ENCODE measurements at regions not wholly inside any gene's neighbourhood (a gene's known extent, or its start where the extent isn't known, plus 50 kb on each side); places are given as distances from the start of the nearest gene placed in this dataset.

DNA sequence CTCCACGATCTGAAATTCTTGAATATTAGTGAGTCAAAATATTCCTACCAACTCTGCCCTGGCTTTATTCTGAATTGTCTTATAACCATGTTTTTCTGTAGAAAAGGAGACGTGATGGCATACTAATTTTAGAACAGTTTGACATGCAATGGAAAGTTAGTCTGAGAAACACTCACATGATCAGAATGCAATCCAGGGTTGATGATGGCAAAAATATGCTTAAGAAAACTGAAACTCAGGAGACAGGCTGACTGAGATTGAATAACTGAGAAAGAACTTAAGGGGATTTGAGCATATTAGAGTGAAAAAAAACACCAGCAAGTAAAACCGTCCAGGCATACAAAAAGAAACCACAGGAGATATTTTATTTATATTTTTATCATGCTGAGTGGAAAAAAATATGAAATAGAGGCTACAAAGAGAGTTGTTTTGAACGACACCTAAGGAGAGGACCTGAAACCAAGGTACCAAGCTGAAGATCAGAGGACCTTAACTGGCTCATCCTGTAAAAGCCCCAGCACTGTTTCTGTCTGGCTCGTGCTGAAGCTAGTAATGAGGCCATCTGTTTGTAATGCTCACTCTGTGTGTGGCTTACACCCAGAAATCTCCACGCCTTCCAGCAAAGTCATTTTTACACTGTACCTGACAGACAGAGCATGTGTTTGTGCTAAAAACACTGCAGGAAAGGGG, 437.2 kb upstream of the PKDCC start:
- DNase-seq: no peak

- DNase-seq: no peak
These were observed 429.1 kb upstream of the PKDCC start for GRCh38 chr2:41618754-41619153.

DNA sequence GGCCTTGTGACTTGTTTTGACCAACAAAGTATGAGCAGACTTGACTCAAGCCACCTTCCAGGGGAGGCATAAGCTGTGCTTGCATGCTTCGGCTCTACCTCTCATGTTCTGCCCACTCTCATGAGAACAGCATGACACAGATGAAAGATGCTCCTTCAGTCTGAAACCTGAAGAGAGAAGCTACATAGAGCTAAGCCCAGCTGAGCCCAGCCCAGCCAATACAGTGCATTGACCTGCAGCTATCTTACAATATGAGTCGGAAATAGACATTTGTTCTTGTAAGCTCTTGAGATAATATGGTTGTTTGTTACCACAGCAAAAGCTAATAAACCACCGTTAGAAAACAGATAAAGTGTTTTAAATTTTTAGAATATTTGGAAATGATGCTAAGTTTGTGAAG, 426.7 kb upstream of the PKDCC start:
- DNase-seq: no peak

DNA sequence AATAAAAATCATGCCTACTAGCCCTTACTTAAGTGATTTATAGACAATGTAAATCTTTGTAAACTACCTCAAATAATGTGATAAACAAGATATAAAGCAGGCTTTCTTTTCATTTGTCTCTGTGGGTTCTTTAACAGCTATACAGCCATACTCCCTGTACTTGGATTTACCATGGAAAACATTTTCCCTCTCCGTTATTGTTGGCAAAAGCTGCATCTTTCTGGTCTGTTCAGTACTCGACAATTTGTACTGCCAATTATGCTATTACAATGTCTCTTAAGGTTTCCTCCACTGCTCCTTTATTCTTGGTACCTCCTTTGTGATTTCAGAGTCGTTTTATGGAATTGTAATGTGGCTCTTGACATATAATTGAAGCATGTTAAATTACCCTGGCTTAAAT, 426.3 kb upstream of the PKDCC start:
- peak; percentile 10 for DNase-seq

DNA sequence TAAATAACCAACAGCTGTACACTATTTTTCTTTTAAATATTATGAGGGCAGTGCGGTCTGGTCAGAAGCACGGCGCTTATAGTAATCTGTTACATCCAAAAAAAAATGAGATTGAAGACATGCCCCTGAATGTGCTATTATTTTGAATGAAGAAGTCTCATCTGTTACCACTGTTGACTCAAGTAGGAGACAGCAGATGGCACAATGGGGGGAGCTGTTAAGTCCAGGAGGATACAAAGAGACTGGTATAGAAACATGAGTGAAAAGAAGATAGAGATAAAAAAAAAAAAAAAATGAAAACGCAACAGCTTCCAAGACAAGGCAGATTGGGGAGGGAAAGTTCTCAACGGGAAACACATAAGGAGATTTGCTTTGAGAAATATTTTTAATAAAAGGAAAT, 425.5 kb upstream of the PKDCC start:
- DNase-seq: peak; percentile 45

DNA sequence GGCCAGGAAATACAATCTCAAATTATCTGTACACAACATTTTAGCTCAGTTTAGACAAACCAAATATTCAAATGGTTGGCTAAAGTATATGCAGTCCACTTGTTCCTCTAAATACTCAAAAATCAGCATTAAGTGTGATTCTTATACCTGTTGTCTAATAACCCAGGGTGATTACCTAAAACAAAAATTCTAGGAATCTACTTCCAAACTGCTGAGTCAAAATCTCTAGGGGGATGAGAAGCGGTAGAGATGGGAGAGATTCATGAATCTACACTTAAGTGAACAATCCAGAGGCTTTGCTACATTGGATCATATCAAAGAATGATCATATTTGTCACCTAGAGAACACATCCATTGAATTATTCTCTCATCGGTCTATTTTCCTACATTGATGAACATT, 420.9 kb upstream of the PKDCC start:
- DNase-seq: no peak

DNA sequence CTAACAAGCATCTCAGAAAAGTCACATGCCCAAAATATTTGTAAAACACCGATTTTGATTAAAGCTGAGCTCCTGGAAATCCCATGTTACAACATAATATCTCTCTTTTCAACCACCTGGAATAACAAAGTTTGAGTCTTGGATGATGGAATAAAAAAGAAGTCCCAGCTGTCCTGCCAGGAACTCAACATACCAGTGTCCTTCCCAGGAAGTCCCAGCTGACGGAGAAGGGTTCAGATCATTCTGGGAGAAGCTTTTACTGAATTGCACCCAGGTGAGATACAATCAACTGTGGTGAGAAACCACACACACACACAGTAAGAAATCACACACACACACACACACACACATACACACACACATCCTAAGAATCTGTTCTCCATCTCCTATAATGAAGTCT, 413.1 kb upstream of the PKDCC start:
- no peak for DNase-seq

DNA sequence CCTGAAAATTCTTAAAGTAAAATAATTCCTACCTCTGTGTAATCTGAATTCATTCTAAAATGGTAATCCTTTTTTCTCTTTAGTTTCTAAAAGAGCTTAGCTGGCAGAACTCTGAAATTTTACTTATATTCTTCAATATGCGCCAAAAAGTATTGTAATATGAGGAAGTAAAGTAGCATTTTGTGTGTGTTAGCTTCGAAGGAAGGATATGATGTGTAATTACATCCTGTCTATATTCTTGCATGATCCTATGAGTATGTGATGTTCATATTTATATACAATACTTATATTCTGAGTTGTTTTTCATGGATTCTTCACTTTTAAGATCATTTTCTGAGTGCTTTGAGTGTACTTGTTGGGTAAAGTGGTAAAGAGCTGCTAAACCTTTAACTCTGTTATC, 402.9 kb upstream of the PKDCC start:
- DNase-seq: no peak

DNA sequence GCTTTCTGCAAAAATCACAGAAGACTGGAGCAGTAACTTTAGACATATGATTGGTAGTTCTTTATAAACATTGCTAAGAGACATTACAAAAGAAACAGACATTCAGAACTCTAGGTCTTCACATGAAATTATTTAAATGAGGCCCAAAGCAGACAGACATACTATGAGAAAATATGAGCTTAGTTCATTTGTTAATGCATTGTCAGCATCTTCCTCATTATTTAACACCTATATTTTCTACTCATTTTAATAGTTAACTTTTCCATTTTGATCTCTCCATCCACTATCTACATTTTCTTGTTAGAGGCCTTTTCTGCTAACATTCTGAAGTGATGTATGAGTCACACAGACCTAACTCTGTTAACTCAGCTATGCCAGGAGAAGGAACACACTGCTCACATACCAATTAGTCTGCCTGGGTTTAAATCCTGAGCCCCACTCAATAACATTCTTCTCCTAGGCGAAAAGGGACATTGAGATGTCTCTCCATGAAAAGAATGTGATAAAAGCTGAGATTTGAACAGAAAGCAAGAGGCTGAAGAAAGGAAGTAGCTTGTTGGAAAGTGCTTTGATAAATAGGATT, 400.3 kb upstream of the PKDCC start:
- DNase-seq: no peak

DNA sequence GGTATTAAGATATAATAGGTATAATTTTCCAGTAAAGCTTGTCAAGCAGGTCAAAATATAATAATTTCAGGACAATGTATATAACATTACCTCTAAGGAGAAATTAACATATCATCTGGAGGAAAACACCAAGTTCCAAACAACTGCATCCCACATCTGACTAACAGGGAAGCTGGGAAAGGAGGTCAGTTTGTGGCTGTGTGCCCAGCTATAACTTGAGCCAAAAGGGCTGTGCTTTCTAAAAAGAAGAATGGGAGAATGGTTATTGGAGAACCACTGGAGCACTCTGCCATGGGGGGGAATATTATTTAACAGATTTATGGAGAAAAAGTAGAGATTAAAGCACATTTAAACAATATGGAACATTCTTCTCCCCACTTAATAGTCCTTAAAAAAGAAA, 390.6 kb upstream of the PKDCC start:
- no peak for DNase-seq

DNA sequence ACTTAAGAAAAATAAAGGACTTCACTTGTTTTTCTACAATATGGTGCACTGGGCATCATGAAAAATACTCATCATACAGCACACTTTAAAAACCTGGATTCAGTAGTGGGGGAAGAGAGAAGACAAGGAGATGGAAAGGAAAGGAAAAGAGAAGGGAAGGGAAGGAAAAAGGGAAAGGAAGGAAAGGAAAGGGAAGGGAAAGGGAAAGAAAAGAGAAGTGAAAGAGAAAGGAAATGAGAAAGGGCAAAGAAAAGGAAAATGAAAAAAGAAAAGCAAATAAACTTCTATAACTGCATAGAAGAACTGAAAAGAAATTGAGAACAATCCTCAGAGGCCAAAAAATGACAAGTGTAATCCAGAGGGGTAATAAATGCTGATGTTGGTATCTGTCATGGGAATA, 388.1 kb upstream of the PKDCC start:
- no peak for DNase-seq

- no peak for DNase-seq
These were observed 385.4 kb upstream of the PKDCC start for GRCh38 chr2:41662461-41662860.

DNA sequence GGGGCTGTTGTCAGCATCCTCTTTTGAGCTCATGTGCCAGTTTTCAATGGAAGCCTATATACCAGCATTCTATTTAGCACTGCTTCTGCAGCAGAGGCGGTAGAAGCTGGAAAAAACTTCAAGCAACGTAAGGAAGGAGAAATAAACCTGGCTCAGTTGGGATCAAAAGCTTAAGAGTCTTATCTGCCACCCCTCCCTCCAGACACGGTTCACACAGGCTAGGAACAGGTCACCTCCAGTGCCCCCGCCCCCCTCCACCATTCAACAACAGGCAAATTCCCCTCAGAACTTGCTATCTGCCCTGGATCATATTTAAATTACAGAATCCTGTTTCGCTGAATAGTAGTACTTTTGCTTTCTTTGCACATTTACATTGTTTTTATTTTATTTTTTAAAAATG, 384.8 kb upstream of the PKDCC start:
- no peak for DNase-seq

DNA sequence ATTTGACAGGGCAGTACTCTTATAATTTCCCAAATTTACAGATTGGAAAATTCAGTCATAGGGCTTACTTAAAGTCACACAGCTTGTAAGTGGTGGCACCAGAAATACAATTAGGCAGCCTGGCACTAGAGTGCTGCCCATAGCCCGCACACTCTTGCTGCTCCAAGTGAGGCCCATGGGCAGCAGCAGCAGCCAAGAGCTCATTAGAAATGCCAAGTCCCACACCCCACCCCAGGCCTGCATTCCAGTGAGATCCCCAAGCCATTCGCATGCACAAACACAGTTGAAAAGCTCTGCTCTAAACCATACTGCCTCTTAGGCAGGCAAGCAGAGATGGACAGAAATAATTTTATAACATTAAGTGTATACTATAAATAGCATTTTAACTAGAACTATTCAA, 379.3 kb upstream of the PKDCC start:
- DNase-seq: no peak

DNA sequence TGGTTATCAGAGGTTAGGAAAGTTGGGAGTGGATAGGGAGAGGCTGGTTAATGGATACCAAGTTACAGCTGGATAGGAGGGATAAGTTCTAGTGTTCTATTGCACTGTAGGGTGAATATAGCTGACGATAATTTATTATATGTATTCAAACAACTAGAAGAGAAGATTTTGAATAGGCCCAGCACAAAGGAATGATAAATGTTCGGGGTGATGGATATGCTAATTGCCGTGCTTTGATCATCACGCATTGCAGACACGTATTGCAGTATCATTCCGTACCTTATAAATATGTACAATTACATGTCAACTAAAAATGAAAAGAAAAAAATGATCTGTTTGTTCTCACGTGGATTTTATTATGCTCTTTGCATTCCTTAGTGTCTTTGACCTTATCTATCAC, 369.2 kb upstream of the PKDCC start:
- DNase-seq: no peak

DNA sequence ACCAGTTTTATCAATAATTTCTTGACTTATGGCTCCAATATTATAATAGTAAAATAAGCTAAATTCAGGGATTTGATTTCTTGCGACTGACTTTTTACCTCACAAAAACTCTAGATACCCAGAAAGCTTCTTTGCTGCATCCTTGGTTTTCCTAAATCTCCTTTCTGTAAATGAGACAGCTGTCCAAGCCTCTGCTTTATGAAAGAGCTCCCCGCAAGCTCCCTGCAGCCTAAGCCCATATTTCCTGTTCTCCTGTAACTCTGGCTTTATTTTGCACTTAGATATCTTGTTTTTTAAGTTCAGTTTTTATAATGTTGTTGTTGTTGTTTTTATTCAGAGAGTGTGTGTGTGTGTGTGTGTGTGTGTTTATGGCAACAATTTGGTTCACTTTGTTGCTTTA, 361.7 kb upstream of the PKDCC start:
- no peak for DNase-seq

DNA sequence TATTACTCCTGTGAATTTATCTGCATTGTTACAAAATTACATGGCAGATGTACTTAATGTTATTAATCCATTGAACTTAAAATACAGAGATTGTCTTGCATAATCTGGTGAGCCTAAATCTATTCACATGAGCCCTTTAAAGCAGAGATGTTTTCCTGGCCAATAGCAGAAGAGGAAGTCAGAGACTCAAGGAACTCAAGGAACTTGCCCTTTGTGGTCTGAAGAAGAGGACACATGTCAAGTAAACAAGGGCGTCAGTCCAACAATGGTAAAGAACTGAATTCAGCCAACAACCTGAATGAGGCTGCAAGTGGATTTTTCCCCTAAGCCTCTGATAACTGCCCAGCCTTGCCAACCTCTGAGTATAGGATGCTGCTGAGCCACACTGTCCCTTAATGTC, 356.3 kb upstream of the PKDCC start:
- DNase-seq: no peak

GRCh38 chr2:41694536-41695049, 353.2 kb upstream of the PKDCC start:
- no peak for DNase-seq

GRCh38 chr2:41695198-41696113, 352.4 kb upstream of the PKDCC start:
- DNase-seq: peak; percentile 20

GRCh38 chr2:41697389-41697788, 350.4 kb upstream of the PKDCC start:
- DNase-seq: no peak

DNA sequence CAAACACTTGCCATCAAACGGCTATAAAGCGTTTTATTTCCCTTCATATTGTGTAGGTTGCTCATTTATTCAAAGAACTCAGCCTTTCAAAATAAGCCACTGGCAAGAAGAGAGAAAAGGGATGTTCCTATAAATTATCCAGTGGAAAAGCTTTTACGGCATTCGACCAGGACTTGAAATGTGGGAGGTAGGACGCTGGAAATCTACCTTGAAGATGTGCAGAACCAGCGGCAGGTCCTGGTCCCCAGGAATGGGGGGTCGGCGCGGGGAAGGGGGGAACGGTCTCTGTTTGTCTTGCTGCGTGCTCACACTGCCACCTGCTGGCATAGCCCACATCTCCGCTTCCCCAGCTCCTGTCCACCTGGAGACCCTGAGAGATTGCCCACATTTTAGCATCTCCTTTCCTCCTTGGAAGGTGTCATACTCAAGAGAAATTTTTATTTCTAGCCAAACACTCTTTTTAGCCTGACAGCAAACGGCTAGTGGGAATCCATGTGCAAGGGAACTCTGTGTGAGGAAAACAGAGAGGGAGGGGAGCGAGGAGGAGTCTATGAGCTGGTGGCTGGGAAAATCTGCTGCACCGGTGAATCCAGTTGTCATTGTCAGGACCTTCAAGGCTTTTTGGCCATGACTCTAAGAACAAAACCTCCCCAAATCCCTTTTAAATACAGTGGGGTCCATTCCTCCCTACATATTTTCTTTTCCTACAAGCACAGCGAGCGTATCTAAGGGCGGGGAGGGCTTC, 349.0 kb upstream of the PKDCC start:
- peak; percentile 83 for DNase-seq

DNA sequence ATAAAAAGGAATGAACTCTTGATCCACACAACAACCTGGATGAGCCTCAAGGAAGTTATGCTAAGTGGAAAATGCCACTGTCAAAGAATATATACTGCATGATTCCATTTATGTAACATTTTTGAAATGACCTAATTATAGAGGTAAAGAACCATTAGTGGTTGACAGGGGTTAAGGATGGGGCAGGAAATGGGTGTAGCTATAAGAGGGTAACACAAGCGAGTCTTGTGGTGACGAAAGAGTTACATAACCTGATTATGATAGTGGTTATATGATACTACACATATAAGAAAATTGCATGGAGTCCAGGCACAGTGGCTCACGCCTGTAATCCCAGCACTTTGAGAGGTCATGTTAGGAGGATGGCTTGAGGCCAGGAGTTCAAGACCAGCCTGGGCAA, 346.6 kb upstream of the PKDCC start:
- no peak for DNase-seq

DNA sequence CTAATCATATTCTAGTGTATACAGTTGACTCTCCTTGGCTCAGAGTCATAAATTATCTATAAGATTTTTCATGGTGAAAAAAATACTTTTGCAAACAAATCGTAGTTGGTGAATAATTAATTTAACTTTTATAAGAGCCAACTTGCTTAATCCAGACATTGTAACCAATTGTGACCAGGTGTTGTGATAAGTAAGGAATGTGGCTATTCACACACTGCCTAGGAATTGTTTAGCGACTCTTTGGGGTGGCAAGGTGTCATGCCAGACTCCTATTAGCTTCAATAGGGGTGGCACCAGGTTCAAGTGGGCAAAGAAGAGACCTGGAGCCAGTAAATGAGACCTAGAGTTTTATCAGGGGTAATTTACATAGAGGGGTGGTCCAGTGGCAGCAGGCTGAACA, 344.7 kb upstream of the PKDCC start:
- no peak for DNase-seq
